HG03558 (cell line): ENCODE measurements at regions not wholly inside any gene's neighbourhood (a gene's known extent, or its start where the extent isn't known, plus 50 kb on each side); places are given as distances from the start of the nearest gene placed in this dataset.

Experiments
- ATAC-seq: cut with Tn5 transposase; IDR thresholded peaks from one replicate; pipeline ENCODE4 v1.9.1; 2021; ENCODE audit warnings: moderate number of reproducible peaks; ENCODE audit not compliant: unreplicated experiment; ENCODE audit errors: extremely low read depth

GRCh38 chr9:107190061-107190935 is 92.8 kb upstream of the RAD23B start:
- no peak for ATAC-seq

- ATAC-seq: no peak
Observed at GRCh38 chr9:107190936-107191290, 92.2 kb upstream of the RAD23B start.

GRCh38 chr9:107193251-107193650 is 89.8 kb upstream of the RAD23B start:
- ATAC-seq: no peak

- no peak for ATAC-seq
Observed at GRCh38 chr9:107198718-107199117, 84.4 kb upstream of the RAD23B start.

GRCh38 chr9:107208121-107208520 is 75.0 kb upstream of the RAD23B start:
- ATAC-seq: no peak

GRCh38 chr9:107210775-107211174 is 72.3 kb upstream of the RAD23B start:
- no peak for ATAC-seq

GRCh38 chr9:107211284-107211923 is 71.7 kb upstream of the RAD23B start:
- no peak for ATAC-seq

GRCh38 chr9:107212613-107213012 is 70.5 kb upstream of the RAD23B start:
- no peak for ATAC-seq

- ATAC-seq: no peak
Observed at GRCh38 chr9:107213080-107213479, 70.0 kb upstream of the RAD23B start.

- ATAC-seq: peak; percentile 91
Observed at GRCh38 chr9:107213561-107214028, 69.5 kb upstream of the RAD23B start.

GRCh38 chr9:107214381-107214780 is 68.7 kb upstream of the RAD23B start:
- ATAC-seq: no peak

- ATAC-seq: no peak
Observed at GRCh38 chr9:107214915-107215314, 68.2 kb upstream of the RAD23B start.

- no peak for ATAC-seq
Observed at GRCh38 chr9:107215381-107215780, 67.7 kb upstream of the RAD23B start.

- no peak for ATAC-seq
Observed at GRCh38 chr9:107216329-107216728, 66.8 kb upstream of the RAD23B start.

GRCh38 chr9:107218829-107219485 is 64.1 kb upstream of the RAD23B start:
- peak; percentile 41 for ATAC-seq

- ATAC-seq: peak; percentile 18
Observed at GRCh38 chr9:107219486-107220077, 63.5 kb upstream of the RAD23B start.

- no peak for ATAC-seq
Observed at GRCh38 chr9:107221321-107221720, 61.8 kb upstream of the RAD23B start.

GRCh38 chr9:107222020-107222522 is 61.0 kb upstream of the RAD23B start:
- ATAC-seq: no peak

- no peak for ATAC-seq
Observed at GRCh38 chr9:107223381-107223780, 59.7 kb upstream of the RAD23B start.

- ATAC-seq: no peak
Observed at GRCh38 chr9:107224252-107224651, 58.8 kb upstream of the RAD23B start.

GRCh38 chr9:107226421-107226820 is 56.7 kb upstream of the RAD23B start:
- no peak for ATAC-seq
